H1 (cell line): ENCODE measurements at regions not wholly inside any gene's neighbourhood (a gene's known extent, or its start where the extent isn't known, plus 50 kb on each side); places are given as distances from the start of the nearest gene placed in this dataset.

Experiments
- CTCF ChIA-PET: fragments of 300-600 bp; sonication (Branson Sonifier 250); formaldehyde crosslinking; loops from one replicate; lab custom pipeline; 2021; ENCODE audit not compliant: partially characterized antibody; lab: Charles Lee
- POLR2A ChIA-PET: fragments of 300-600 bp; sonication (Branson Sonifier 250); formaldehyde crosslinking; loops from one replicate; lab custom pipeline; 2021; ENCODE audit warnings: inconsistent platforms; ENCODE audit not compliant: partially characterized antibody; lab: Charles Lee
- DNase-seq, 2 experiments: peaks; one replicate each; pipeline versions ENCODE4 v3.0.0 to v3.0.0-alpha.2; 2010 to 2022; ENCODE audit warnings: low spot score in 2 of 2, low read depth in 1 of 2, mixed read lengths in 1 of 2
- FAIRE-seq: peaks from 2 replicates; lab custom pipeline; 2011; peaks lifted over from hg19 to GRCh38; lab: Jason Lieb, UNC
- H2AFZ ChIP-seq: 2 replicates; pipeline ENCODE4 v1.8.1; 2012; ENCODE audit warnings: low read length, inconsistent platforms
- H2AK5ac ChIP-seq: 2 replicates; pipeline ENCODE4 v1.6.1; 2013; ENCODE audit warnings: low read depth, low read length
- H2BK120ac ChIP-seq: replicated peaks from 2 replicates; pipeline ENCODE3; 2013; ENCODE audit warnings: low read depth, low read length, inconsistent platforms
- H2BK12ac ChIP-seq: 2 replicates; pipeline ENCODE4 v1.6.1; 2013; ENCODE audit warnings: low read depth, low read length
- H2BK15ac ChIP-seq: 2 replicates; pipeline ENCODE4 v1.6.1; 2013; ENCODE audit warnings: low read length
- H2BK20ac ChIP-seq: 2 replicates; pipeline ENCODE4 v1.6.1; 2013; ENCODE audit warnings: low read length
- H2BK5ac ChIP-seq: 2 replicates; pipeline ENCODE4 v1.6.1; 2013; ENCODE audit warnings: low read depth, low read length
- H3K14ac ChIP-seq: 2 replicates; pipeline ENCODE4 v1.6.1; 2013; ENCODE audit warnings: inconsistent platforms; ENCODE audit not compliant: insufficient read length
- H3K18ac ChIP-seq: 2 replicates; pipeline ENCODE4 v1.6.1; 2013; ENCODE audit warnings: low read length; ENCODE audit errors: extremely low read depth
- H3K23ac ChIP-seq: 2 replicates; pipeline ENCODE4 v1.6.1; 2013; ENCODE audit warnings: inconsistent platforms; ENCODE audit not compliant: insufficient read length
- H3K23me2 ChIP-seq: 2 replicates; pipeline ENCODE4 v1.6.1; 2013; ENCODE audit warnings: low read depth, low read length
- H3K27ac ChIP-seq: 2 replicates; pipeline ENCODE4 v1.6.1; 2011; ENCODE audit warnings: low read depth, low read length, inconsistent platforms
- H3K27me3 ChIP-seq, 4 experiments: replicated peaks in 1 of 4; 1 replicate in 1 of 4; 2 replicates in 3 of 4; pipeline versions ENCODE4 v1.6.1 to v1.8.1; 2011 to 2013; ENCODE audit warnings: low read length in 3 of 4, mild to moderate bottlenecking in 3 of 4, inconsistent platforms in 2 of 4, mixed read lengths in 2 of 4, moderate library complexity in 1 of 4; ENCODE audit not compliant: control insufficient read depth in 3 of 4, insufficient read depth in 3 of 4; ENCODE audit errors: extremely low read depth in 1 of 4
- H3K36me3 ChIP-seq, 4 experiments: 2 replicates each; pipeline versions ENCODE4 v1.6.1 to v1.8.1; 2011 to 2013; ENCODE audit warnings: mild to moderate bottlenecking in 4 of 4, low read length in 3 of 4, moderate library complexity in 2 of 4, control low read depth in 1 of 4, inconsistent platforms in 1 of 4; ENCODE audit not compliant: insufficient read depth in 4 of 4, control insufficient read depth in 2 of 4
- H3K4ac ChIP-seq: replicated peaks from 2 replicates; pipeline ENCODE3; 2013; ENCODE audit warnings: low read length, low read depth, mixed read lengths, inconsistent platforms; ENCODE audit not compliant: insufficient read length
- H3K4me1 ChIP-seq, 4 experiments: replicated peaks in 1 of 4; 1 replicate in 1 of 4; 2 replicates in 3 of 4; pipeline versions ENCODE4 v1.6.1 to v1.8.1; 2011 to 2013; ENCODE audit warnings: low read length in 3 of 4, inconsistent platforms in 2 of 4, mixed read lengths in 1 of 4; ENCODE audit not compliant: insufficient read depth in 4 of 4, control insufficient read depth in 3 of 4
- H3K4me2 ChIP-seq, 2 experiments: 2 replicates each; pipeline versions ENCODE4 v1.6.1 to v1.8.1; 2011 to 2013; ENCODE audit warnings: low read depth in 2 of 2, low read length in 2 of 2, control low read depth in 1 of 2, inconsistent platforms in 1 of 2, mild to moderate bottlenecking in 1 of 2; ENCODE audit not compliant: insufficient read depth in 1 of 2
- H3K4me3 ChIP-seq, 4 experiments: fragments of 200-600, 300-600 bp in 1 of 4; sonication (generic), shearing (Covaris generic), sonication (Bioruptor Twin) in 1 of 4; 2 replicates each; pipeline versions ENCODE4 v1.5.1 to v1.8.1; 2011 to 2016; ENCODE audit warnings: low read length in 4 of 4, low read depth in 3 of 4, control low read depth in 2 of 4, inconsistent platforms in 2 of 4, mild to moderate bottlenecking in 2 of 4, mixed read lengths in 1 of 4, moderate library complexity in 1 of 4; ENCODE audit not compliant: insufficient read depth in 2 of 4; ENCODE audit errors: extremely low read depth in 1 of 4
- H3K56ac ChIP-seq: replicated peaks from 2 replicates; pipeline ENCODE3; 2013; ENCODE audit warnings: low read depth, mild to moderate bottlenecking, mixed read lengths, low read length, inconsistent platforms; ENCODE audit not compliant: insufficient read length
- H3K79me1 ChIP-seq: 2 replicates; pipeline ENCODE4 v1.6.1; 2013; ENCODE audit warnings: low read depth, low read length, control low read depth
- H3K79me2 ChIP-seq, 2 experiments: 2 replicates each; pipeline versions ENCODE4 v1.6.1 to v1.8.1; 2012 to 2013; ENCODE audit warnings: low read length in 2 of 2, mild to moderate bottlenecking in 2 of 2, inconsistent platforms in 1 of 2; ENCODE audit not compliant: insufficient read depth in 2 of 2, control insufficient read depth in 1 of 2
- H3K9ac ChIP-seq, 4 experiments: replicated peaks in 1 of 4; 1 replicate in 1 of 4; 2 replicates in 3 of 4; pipeline versions ENCODE4 v1.6.1 to v1.8.1; 2011 to 2013; ENCODE audit warnings: low read depth in 3 of 4, low read length in 3 of 4, control low read depth in 2 of 4, mild to moderate bottlenecking in 2 of 4, moderate library complexity in 2 of 4, inconsistent platforms in 1 of 4; ENCODE audit errors: extremely low read depth in 1 of 4
- H3K9me3 ChIP-seq, 2 experiments: 2 replicates each; pipeline versions ENCODE4 v1.6.1 to v1.8.1; 2012 to 2013; ENCODE audit warnings: mild to moderate bottlenecking in 2 of 2, moderate library complexity in 2 of 2, control low read depth in 1 of 2, inconsistent platforms in 1 of 2, low read depth in 1 of 2, low read length in 1 of 2, mixed read lengths in 1 of 2; ENCODE audit not compliant: insufficient read depth in 2 of 2
- H4K20me1 ChIP-seq, 2 experiments: replicated peaks in 1 of 2; 2 replicates each; pipeline versions ENCODE3 to v1.8.1; 2011 to 2013; ENCODE audit warnings: inconsistent platforms in 2 of 2, low read length in 2 of 2, mild to moderate bottlenecking in 1 of 2; ENCODE audit not compliant: insufficient read depth in 2 of 2, control insufficient read depth in 1 of 2
- H4K5ac ChIP-seq: 2 replicates; pipeline ENCODE4 v1.6.1; 2013; ENCODE audit warnings: low read length, low read depth, mixed read lengths, inconsistent platforms; ENCODE audit not compliant: insufficient read length
- H4K8ac ChIP-seq: 2 replicates; pipeline ENCODE4 v1.8.0; 2013; ENCODE audit warnings: mild to moderate bottlenecking, moderate library complexity, low read length, inconsistent platforms; ENCODE audit not compliant: insufficient read depth; ENCODE audit errors: extremely low read depth
- H4K91ac ChIP-seq: replicated peaks from 2 replicates; pipeline ENCODE3; 2013; ENCODE audit warnings: low read length, mixed read lengths, inconsistent platforms; ENCODE audit not compliant: insufficient read length
- CBX8 ChIP-seq: fragments of 300-800, 300-1000 bp; sonication (generic); IDR thresholded peaks from 2 replicates; pipeline ENCODE4 v1.7.1; 2016; ENCODE audit warnings: low read depth, low read length, borderline replicate concordance
- EZH2 ChIP-seq: fragments of 200-600 bp; sonication (generic); IDR thresholded peaks from 2 replicates; pipeline ENCODE4 v1.7.1; 2012; ENCODE audit warnings: low read depth, mild to moderate bottlenecking, moderate library complexity, low read length, inconsistent platforms; ENCODE audit not compliant: severe bottlenecking
- KDM1A ChIP-seq: fragments of 200-600, 300-600 bp; sonication (generic); IDR thresholded peaks from 2 replicates; pipeline ENCODE4 v1.7.1; 2016; ENCODE audit warnings: mild to moderate bottlenecking, low read length, borderline replicate concordance
- KDM4A ChIP-seq: IDR thresholded peaks from one replicate; pipeline ENCODE4 v1.7.1; 2012; ENCODE audit warnings: low read depth, mild to moderate bottlenecking, moderate library complexity, low read length, inconsistent platforms; ENCODE audit not compliant: severe bottlenecking
- POLR2A ChIP-seq, 2 experiments: IDR thresholded peaks; 1 replicate in 1 of 2; 2 replicates in 1 of 2; pipeline ENCODE4 v1.6.1; 2011; ENCODE audit warnings: low read depth in 2 of 2, low read length in 2 of 2, mild to moderate bottlenecking in 2 of 2; ENCODE audit errors: control extremely low read depth in 1 of 2
- TAF1 ChIP-seq: IDR thresholded peaks from 2 replicates; pipeline ENCODE4 v1.6.1; 2011; ENCODE audit warnings: mild to moderate bottlenecking, low read depth, low read length
- WGBS, 2 experiments: shearing (Covaris generic) in 1 of 2; methylation state at CpG; one replicate each; pipeline versions ENCODE4 v1.1.6 to v1.1.7; 2013 to 2015; ENCODE audit warnings: low lambda C conversion rate in 2 of 2, mixed read lengths in 2 of 2, inconsistent platforms in 1 of 2, low coverage in 1 of 2, missing lambda C conversion rate in 1 of 2; ENCODE audit not compliant: insufficient replicate concordance in 2 of 2, insufficient coverage in 1 of 2, insufficient read length in 1 of 2; ENCODE audit errors: extremely low coverage in 1 of 2, missing lambda C conversion rate in 1 of 2; 5-methylcytosine and 5-hydroxymethylcytosine counted together

GRCh38 chr13:40118337-40118736 lies 462.9 kb downstream of the COG6 start:
- H3K36me3 ChIP-seq: no peaks in the 10 kb centered on the region
- no peak overlapping the region for H4K91ac ChIP-seq

More at GRCh38 chr13:40118337-40118736, 462.9 kb downstream of the COG6 start:
- H3K4me3 ChIP-seq: no peak overlapping the region
- H3K18ac ChIP-seq: no peak overlapping the region
- H3K4me2 ChIP-seq: no peak overlapping the region
- DNase-seq (no peak), FAIRE-seq (no peak)
- no peaks in the 10 kb centered on the region for H3K23me2 ChIP-seq
- H4K20me1 ChIP-seq: no peaks in the 10 kb centered on the region
- 82% methylated on average over 3 of the region's 3 CpGs; no CpG with 5 or more reads in 1 of the 2 experiments for WGBS, 2 experiments
- H2BK120ac ChIP-seq: no peak overlapping the region
- no peak overlapping the region for H2BK12ac ChIP-seq
- no peak overlapping the region for H4K5ac ChIP-seq
- no peak overlapping the region for H2AK5ac ChIP-seq
- H2BK15ac ChIP-seq: no peak overlapping the region
- no peak overlapping the region for H3K23ac ChIP-seq
- ChIA-PET CTCF (interaction anchor here (0.9 kb wide), 1 partner anchor 31 kb away, joined by 3 read pairs; no protein-coding TSS in a partner anchor), POLR2A (no interaction called here)
- no peaks in the 10 kb centered on the region for H3K79me2 ChIP-seq
- H2AFZ ChIP-seq: no peak overlapping the region
- H3K79me1 ChIP-seq: no peaks in the 10 kb centered on the region
- H2BK5ac ChIP-seq: no peak overlapping the region
- H3K27ac ChIP-seq: no peak overlapping the region
- H3K27me3 ChIP-seq: no peaks in the 10 kb centered on the region; a peak in 1 of 7 replicates
- peaks cover 0 to 5% of the 10 kb centered on the region in 2 experiments; a peak in 1 of 4 replicates for H3K9me3 ChIP-seq
- no peak overlapping the region for H3K9ac ChIP-seq
- H4K8ac ChIP-seq: no peak overlapping the region
- no peak for TF ChIP-seq KDM1A
- no peak for TF ChIP-seq KDM4A
- TF ChIP-seq EZH2: no peak
- TF ChIP-seq POLR2A (IDR thresholded peaks at IDR 0.05; ENCODE audit: control extremely low read depth in 1 of 2, low read depth in 2 of 2, low read length in 2 of 2): no peak
- no peak for TF ChIP-seq CBX8
- TF ChIP-seq TAF1: no peak
- TF ChIP-seq, all 59 proteins: peak for 0
- H2BK20ac ChIP-seq: no peak overlapping the region
- H3K4ac ChIP-seq: no peak overlapping the region
- H3K14ac ChIP-seq: no peak overlapping the region
- H3K4me1 ChIP-seq: peaks cover 0 to 3% (median 1%) of the 10 kb centered on the region in 4 experiments; a peak in 2 of 7 replicates
- H3K56ac ChIP-seq: no peak overlapping the region
